GM23338 (cell line): ENCODE measurements at regions not wholly inside any gene's neighbourhood (a gene's known extent, or its start where the extent isn't known, plus 50 kb on each side); places are given as distances from the start of the nearest gene placed in this dataset.

ENCODE experiments used
- ATAC-seq: fragments of 200-7000 bp; cut with Tn5 transposase; 3 replicates; pipeline ENCODE4 v1.9.1; 2020
- DNase-seq: peaks from one replicate; pipeline ENCODE4 v3.0.0-alpha.2; 2015; ENCODE audit warnings: low spot score
- H2AFZ ChIP-seq: fragments of 200-600 bp; sonication (generic); 2 replicates; pipeline ENCODE4 v1.8.0; 2016; ENCODE audit warnings: antibody characterized with exemption, mild to moderate bottlenecking, moderate library complexity
- H3F3A ChIP-seq: fragments of 200-600 bp; sonication (generic); replicated peaks from 2 replicates; pipeline ENCODE4 v1.8.0; 2017; ENCODE audit warnings: antibody characterized with exemption, mixed run types, low read depth
- H3K27ac ChIP-seq: fragments of 200-600 bp; sonication (generic); 2 replicates; pipeline ENCODE4 v1.6.1; 2016; ENCODE audit warnings: low read depth
- H3K27me3 ChIP-seq: fragments of 200-600 bp; sonication (generic); 2 replicates; pipeline ENCODE4 v1.8.0; 2016; ENCODE audit warnings: mild to moderate bottlenecking, mixed run types, moderate library complexity; ENCODE audit not compliant: insufficient read depth
- H3K36me3 ChIP-seq: fragments of 200-600 bp; sonication (generic); 2 replicates; pipeline ENCODE4 v1.8.0; 2016; ENCODE audit warnings: mild to moderate bottlenecking; ENCODE audit not compliant: insufficient read depth
- H3K4me1 ChIP-seq: fragments of 200-600 bp; sonication (generic); 2 replicates; pipeline ENCODE4 v1.8.0; 2016; ENCODE audit warnings: mild to moderate bottlenecking, moderate library complexity; ENCODE audit not compliant: insufficient read depth
- H3K4me2 ChIP-seq: fragments of 200-600 bp; sonication (generic); 2 replicates; pipeline ENCODE4 v1.7.1; 2017; ENCODE audit warnings: mixed run types
- H3K4me3 ChIP-seq: fragments of 200-600 bp; sonication (generic); 2 replicates; pipeline ENCODE4 v1.6.1; 2016; ENCODE audit warnings: mixed run types
- H3K79me2 ChIP-seq: fragments of 200-600 bp; sonication (generic); replicated peaks from 2 replicates; pipeline ENCODE4 v1.8.0; 2017; ENCODE audit warnings: mild to moderate bottlenecking; ENCODE audit not compliant: insufficient read depth
- H3K9me2 ChIP-seq: fragments of 200-600 bp; sonication (generic); 2 replicates; pipeline ENCODE4 v1.8.0; 2017; ENCODE audit not compliant: insufficient read depth
- H4K20me1 ChIP-seq: fragments of 200-600 bp; sonication (generic); replicated peaks from 2 replicates; pipeline ENCODE4 v1.8.0; 2017; ENCODE audit warnings: mild to moderate bottlenecking; ENCODE audit not compliant: insufficient read depth
- H3K27ac Mint-ChIP-seq: 2 replicates; pipeline ENCODE4 v1.8.0; 2020; ENCODE audit warnings: inconsistent platforms, mild to moderate bottlenecking, moderate library complexity, mixed read lengths
- H3K27me3 Mint-ChIP-seq: 3 replicates; pipeline ENCODE4 v1.8.0; 2022; ENCODE audit warnings: low read depth, mild to moderate bottlenecking, moderate library complexity, mixed read lengths, inconsistent platforms; ENCODE audit not compliant: insufficient read depth, poor library complexity
- H3K36me3 Mint-ChIP-seq: 3 replicates; pipeline ENCODE4 v1.8.0; 2021; ENCODE audit warnings: low read depth, mild to moderate bottlenecking, inconsistent platforms, moderate library complexity, mixed read lengths
- H3K4me1 Mint-ChIP-seq: 3 replicates; pipeline ENCODE4 v1.8.0; 2020; ENCODE audit warnings: mild to moderate bottlenecking, inconsistent platforms, mixed read lengths
- H3K4me3 Mint-ChIP-seq: 3 replicates; pipeline ENCODE4 v1.8.0; 2021; ENCODE audit warnings: moderate library complexity, mild to moderate bottlenecking, inconsistent platforms, mixed read lengths
- H3K9me3 Mint-ChIP-seq: 3 replicates; pipeline ENCODE4 v1.8.0; 2020; ENCODE audit warnings: moderate library complexity, mild to moderate bottlenecking, inconsistent platforms, mixed read lengths
- EZH2 ChIP-seq: fragments of 200-600 bp; sonication (generic); IDR thresholded peaks from one replicate; pipeline ENCODE4 v1.8.0; 2017; ENCODE audit warnings: antibody characterized with exemption, mild to moderate bottlenecking, low read depth; ENCODE audit not compliant: unreplicated experiment
- ZNF331 ChIP-seq: fragments of 250-450 bp; sonication (Bioruptor Pico); IDR thresholded peaks from 2 replicates; pipeline ENCODE4 v1.5.0; 2020; ENCODE audit warnings: low read depth, mild to moderate bottlenecking, moderate library complexity
- TF ChIP-seq, protein P1 (sequence below): fragments of 250-450 bp; sonication (Bioruptor Pico); IDR thresholded peaks from 2 replicates; pipeline ENCODE4 v1.5.0; 2020; ENCODE audit warnings: mild to moderate bottlenecking, moderate library complexity
- TF ChIP-seq, protein P2 (sequence below): IDR thresholded peaks from one replicate; pipeline ENCODE4 v1.6.1; 2018; ENCODE audit warnings: antibody characterized with exemption; ENCODE audit not compliant: unreplicated experiment
- TF ChIP-seq, protein P3 (sequence below): IDR thresholded peaks from 2 replicates; pipeline ENCODE4 v1.6.1; 2016; ENCODE audit warnings: antibody characterized with exemption

DNA sequence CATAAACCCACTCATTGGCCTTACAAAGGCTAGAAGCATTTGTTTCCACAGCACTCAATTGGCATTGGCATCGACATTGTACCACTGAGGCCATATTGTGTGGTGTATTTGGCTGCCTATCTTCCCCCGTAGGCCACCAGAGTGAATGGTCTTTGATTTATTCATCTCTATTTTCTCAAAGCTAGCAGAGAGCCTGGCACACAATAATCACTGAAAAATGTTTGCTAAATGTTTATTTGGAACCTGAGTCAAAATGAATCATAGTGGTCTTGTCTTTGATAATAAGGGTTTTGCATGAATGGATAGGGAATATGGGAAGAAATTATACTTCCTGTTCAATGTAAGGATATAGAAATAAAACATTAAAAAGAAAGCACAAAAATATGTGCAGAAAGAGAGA is 107.3 kb upstream of the SLC8A1 start (continued):
- TF ChIP-seq, protein P1, sequence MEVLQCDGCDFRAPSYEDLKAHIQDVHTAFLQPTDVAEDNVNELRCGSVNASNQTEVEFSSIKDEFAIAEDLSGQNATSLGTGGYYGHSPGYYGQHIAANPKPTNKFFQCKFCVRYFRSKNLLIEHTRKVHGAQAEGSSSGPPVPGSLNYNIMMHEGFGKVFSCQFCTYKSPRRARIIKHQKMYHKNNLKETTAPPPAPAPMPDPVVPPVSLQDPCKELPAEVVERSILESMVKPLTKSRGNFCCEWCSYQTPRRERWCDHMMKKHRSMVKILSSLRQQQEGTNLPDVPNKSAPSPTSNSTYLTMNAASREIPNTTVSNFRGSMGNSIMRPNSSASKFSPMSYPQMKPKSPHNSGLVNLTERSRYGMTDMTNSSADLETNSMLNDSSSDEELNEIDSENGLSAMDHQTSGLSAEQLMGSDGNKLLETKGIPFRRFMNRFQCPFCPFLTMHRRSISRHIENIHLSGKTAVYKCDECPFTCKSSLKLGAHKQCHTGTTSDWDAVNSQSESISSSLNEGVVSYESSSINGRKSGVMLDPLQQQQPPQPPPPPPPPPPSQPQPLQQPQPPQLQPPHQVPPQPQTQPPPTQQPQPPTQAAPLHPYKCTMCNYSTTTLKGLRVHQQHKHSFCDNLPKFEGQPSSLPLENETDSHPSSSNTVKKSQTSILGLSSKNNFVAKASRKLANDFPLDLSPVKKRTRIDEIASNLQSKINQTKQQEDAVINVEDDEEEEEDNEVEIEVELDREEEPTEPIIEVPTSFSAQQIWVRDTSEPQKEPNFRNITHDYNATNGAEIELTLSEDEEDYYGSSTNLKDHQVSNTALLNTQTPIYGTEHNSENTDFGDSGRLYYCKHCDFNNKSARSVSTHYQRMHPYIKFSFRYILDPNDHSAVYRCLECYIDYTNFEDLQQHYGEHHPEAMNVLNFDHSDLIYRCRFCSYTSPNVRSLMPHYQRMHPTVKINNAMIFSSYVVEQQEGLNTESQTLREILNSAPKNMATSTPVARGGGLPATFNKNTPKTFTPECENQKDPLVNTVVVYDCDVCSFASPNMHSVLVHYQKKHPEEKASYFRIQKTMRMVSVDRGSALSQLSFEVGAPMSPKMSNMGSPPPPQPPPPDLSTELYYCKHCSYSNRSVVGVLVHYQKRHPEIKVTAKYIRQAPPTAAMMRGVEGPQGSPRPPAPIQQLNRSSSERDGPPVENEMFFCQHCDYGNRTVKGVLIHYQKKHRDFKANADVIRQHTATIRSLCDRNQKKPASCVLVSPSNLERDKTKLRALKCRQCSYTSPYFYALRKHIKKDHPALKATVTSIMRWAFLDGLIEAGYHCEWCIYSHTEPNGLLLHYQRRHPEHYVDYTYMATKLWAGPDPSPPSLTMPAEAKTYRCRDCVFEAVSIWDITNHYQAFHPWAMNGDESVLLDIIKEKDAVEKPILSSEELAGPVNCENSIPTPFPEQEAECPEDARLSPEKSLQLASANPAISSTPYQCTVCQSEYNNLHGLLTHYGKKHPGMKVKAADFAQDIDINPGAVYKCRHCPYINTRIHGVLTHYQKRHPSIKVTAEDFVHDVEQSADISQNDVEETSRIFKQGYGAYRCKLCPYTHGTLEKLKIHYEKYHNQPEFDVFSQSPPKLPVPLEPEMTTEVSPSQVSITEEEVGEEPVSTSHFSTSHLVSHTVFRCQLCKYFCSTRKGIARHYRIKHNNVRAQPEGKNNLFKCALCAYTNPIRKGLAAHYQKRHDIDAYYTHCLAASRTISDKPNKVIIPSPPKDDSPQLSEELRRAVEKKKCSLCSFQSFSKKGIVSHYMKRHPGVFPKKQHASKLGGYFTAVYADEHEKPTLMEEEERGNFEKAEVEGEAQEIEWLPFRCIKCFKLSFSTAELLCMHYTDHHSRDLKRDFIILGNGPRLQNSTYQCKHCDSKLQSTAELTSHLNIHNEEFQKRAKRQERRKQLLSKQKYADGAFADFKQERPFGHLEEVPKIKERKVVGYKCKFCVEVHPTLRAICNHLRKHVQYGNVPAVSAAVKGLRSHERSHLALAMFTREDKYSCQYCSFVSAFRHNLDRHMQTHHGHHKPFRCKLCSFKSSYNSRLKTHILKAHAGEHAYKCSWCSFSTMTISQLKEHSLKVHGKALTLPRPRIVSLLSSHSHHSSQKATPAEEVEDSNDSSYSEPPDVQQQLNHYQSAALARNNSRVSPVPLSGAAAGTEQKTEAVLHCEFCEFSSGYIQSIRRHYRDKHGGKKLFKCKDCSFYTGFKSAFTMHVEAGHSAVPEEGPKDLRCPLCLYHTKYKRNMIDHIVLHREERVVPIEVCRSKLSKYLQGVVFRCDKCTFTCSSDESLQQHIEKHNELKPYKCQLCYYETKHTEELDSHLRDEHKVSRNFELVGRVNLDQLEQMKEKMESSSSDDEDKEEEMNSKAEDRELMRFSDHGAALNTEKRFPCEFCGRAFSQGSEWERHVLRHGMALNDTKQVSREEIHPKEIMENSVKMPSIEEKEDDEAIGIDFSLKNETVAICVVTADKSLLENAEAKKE (CRISPR knock-in tag): no peak
- TF ChIP-seq EZH2 (no peak), ZNF331 (no peak)
- TF ChIP-seq, protein P2, sequence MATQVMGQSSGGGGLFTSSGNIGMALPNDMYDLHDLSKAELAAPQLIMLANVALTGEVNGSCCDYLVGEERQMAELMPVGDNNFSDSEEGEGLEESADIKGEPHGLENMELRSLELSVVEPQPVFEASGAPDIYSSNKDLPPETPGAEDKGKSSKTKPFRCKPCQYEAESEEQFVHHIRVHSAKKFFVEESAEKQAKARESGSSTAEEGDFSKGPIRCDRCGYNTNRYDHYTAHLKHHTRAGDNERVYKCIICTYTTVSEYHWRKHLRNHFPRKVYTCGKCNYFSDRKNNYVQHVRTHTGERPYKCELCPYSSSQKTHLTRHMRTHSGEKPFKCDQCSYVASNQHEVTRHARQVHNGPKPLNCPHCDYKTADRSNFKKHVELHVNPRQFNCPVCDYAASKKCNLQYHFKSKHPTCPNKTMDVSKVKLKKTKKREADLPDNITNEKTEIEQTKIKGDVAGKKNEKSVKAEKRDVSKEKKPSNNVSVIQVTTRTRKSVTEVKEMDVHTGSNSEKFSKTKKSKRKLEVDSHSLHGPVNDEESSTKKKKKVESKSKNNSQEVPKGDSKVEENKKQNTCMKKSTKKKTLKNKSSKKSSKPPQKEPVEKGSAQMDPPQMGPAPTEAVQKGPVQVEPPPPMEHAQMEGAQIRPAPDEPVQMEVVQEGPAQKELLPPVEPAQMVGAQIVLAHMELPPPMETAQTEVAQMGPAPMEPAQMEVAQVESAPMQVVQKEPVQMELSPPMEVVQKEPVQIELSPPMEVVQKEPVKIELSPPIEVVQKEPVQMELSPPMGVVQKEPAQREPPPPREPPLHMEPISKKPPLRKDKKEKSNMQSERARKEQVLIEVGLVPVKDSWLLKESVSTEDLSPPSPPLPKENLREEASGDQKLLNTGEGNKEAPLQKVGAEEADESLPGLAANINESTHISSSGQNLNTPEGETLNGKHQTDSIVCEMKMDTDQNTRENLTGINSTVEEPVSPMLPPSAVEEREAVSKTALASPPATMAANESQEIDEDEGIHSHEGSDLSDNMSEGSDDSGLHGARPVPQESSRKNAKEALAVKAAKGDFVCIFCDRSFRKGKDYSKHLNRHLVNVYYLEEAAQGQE: no peak

DNA sequence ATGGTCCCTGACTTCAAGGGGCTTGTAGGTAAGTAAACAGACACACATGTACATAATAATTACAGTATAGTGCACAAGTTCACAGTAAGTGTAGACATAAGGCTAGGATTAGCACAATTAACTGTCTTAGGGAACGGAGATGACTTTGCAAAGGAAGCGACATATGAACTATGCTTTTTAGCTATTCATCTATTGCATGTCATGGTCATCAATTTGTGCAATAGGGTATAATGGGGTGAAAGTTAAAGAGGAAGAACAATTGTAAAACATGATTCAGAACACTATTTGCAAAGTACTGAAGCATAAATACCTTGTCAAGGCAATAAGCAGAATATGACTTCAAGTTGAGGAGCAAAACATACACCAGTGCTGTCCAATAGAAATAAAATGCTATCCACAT is 112.3 kb upstream of the SLC8A1 start:
- Mint-ChIP-seq H3K4me3 (no peak overlapping the region), H3K9me3 (no peaks in the 10 kb centered on the region), H3K27me3 (no peaks in the 10 kb centered on the region), H3K4me1 (no peaks in the 10 kb centered on the region), H3K36me3 (no peaks in the 10 kb centered on the region), H3K27ac (no peak overlapping the region; the same call in 1 of the 2 replicates)
- Histone ChIP-seq H3F3A (no peaks in the 10 kb centered on the region), H3K4me3 (no peak overlapping the region), H2AFZ (no peak overlapping the region), H3K4me2 (no peak overlapping the region), H3K9me2 (no peaks in the 10 kb centered on the region), H3K36me3 (no peaks in the 10 kb centered on the region), H4K20me1 (no peaks in the 10 kb centered on the region), H3K27me3 (no peaks in the 10 kb centered on the region), H3K4me1 (no peaks in the 10 kb centered on the region), H3K27ac (no peak overlapping the region), H3K79me2 (no peaks in the 10 kb centered on the region)
- DNase-seq (no peak), ATAC-seq (no peak)
- TF ChIP-seq, protein P1 (CRISPR knock-in tag): no peak
- TF ChIP-seq, protein P3, sequence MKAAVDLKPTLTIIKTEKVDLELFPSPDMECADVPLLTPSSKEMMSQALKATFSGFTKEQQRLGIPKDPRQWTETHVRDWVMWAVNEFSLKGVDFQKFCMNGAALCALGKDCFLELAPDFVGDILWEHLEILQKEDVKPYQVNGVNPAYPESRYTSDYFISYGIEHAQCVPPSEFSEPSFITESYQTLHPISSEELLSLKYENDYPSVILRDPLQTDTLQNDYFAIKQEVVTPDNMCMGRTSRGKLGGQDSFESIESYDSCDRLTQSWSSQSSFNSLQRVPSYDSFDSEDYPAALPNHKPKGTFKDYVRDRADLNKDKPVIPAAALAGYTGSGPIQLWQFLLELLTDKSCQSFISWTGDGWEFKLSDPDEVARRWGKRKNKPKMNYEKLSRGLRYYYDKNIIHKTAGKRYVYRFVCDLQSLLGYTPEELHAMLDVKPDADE: no peak
